WI38 (cell line): ENCODE measurements at regions not wholly inside any gene's neighbourhood (a gene's known extent, or its start where the extent isn't known, plus 50 kb on each side); places are given as distances from the start of the nearest gene placed in this dataset.

Experiments
- H3K4me3 ChIP-seq: 2 replicates; pipeline ENCODE4 v1.5.1; 2011; ENCODE audit warnings: low read depth, mild to moderate bottlenecking, control low read depth, low read length
- TF ChIP-seq, protein P1 (sequence below): IDR thresholded peaks from 2 replicates; pipeline ENCODE4 v1.5.1; 2012; ENCODE audit warnings: low read depth, mild to moderate bottlenecking, control low read depth, low read length

- H3K4me3 ChIP-seq: no peak overlapping the region
- TF ChIP-seq, protein P1, sequence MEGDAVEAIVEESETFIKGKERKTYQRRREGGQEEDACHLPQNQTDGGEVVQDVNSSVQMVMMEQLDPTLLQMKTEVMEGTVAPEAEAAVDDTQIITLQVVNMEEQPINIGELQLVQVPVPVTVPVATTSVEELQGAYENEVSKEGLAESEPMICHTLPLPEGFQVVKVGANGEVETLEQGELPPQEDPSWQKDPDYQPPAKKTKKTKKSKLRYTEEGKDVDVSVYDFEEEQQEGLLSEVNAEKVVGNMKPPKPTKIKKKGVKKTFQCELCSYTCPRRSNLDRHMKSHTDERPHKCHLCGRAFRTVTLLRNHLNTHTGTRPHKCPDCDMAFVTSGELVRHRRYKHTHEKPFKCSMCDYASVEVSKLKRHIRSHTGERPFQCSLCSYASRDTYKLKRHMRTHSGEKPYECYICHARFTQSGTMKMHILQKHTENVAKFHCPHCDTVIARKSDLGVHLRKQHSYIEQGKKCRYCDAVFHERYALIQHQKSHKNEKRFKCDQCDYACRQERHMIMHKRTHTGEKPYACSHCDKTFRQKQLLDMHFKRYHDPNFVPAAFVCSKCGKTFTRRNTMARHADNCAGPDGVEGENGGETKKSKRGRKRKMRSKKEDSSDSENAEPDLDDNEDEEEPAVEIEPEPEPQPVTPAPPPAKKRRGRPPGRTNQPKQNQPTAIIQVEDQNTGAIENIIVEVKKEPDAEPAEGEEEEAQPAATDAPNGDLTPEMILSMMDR: no peak
Measured at GRCh38 chr2:128477026-128477820, 158.6 kb upstream of the HS6ST1 start.

- TF ChIP-seq, protein P1: no peak
- H3K4me3 ChIP-seq: no peak overlapping the region
Measured at GRCh38 chr2:128477891-128478290, 159.2 kb upstream of the HS6ST1 start.

GRCh38 chr2:128485761-128486639, 167.3 kb upstream of the HS6ST1 start:
- H3K4me3 ChIP-seq: no peak overlapping the region
- TF ChIP-seq, protein P1: no peak

GRCh38 chr2:128486640-128487375, 168.1 kb upstream of the HS6ST1 start:
- no peak overlapping the region for H3K4me3 ChIP-seq
- TF ChIP-seq, protein P1: no peak

DNA sequence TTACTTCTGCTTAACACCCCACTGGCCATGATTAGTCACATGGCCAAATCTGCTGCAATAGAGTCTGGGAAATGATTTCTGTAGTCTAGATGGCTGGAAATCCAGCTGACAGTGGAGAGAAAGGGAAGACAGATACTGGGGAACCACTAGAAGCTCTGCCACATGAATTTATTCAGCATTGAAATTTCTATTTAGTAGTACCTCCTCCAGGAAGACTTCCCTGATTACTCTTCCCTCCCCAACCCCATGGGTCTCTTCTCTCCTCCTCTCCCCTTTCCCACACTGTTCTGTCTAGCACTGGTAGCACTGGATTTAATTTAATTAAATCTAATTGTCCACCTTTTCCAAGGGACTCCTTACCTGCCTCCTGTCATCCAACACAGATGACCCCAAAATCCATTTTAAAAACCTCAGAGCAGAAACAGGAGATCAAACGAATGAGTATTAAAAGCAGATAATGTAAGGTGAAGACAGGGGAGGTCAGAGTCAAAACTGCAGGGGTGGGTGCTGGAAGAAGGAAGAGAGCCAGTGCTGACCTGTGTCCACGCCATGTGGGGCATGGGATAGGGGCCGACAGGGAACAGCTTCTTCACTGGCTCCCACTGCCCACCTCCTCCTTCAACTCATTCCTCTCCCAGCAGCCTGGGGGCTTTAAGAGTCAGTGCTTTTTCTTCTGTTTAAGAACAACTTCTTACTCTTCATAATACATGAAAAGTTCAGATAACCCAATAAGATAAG, 169.2 kb upstream of the HS6ST1 start:
- TF ChIP-seq, protein P1: no peak
- H3K4me3 ChIP-seq: no peak overlapping the region

- TF ChIP-seq, protein P1: no peak
Measured at GRCh38 chr2:128488434-128488833, 169.8 kb upstream of the HS6ST1 start.

More at GRCh38 chr2:128488434-128488833, 169.8 kb upstream of the HS6ST1 start:
- H3K4me3 ChIP-seq: no peak overlapping the region
